Endothelial cell of umbilical vein (primary cell): ENCODE measurements at regions not wholly inside any gene's neighbourhood (a gene's known extent, or its start where the extent isn't known, plus 50 kb on each side); places are given as distances from the start of the nearest gene placed in this dataset.

Experiments
- BruUV-seq: library from RNA; stranded (reverse); fragments of 400-500 nt; replicated peaks from 2 replicates; lab custom pipeline; 2021; lab: Mats Ljungman, UMichigan
- CTCF ChIA-PET: fragments of 300-600, 350-600 bp; sonication (Branson Sonifier 250); formaldehyde crosslinking; loops from one replicate; lab custom pipeline; 2021; ENCODE audit warnings: antibody characterized with exemption, inconsistent platforms; lab: Charles Lee
- POLR2A ChIA-PET: fragments of 300-600, 350-600 bp; sonication (Branson Sonifier 250); formaldehyde crosslinking; loops from one replicate; lab custom pipeline; 2021; ENCODE audit warnings: antibody characterized with exemption, inconsistent platforms; lab: Charles Lee
- DNase-seq: peaks from one replicate; pipeline ENCODE4 v3.0.0-alpha.2; 2011; ENCODE audit warnings: low read depth, low spot score
- FAIRE-seq: peaks from 2 replicates; lab custom pipeline; 2011; peaks lifted over from hg19 to GRCh38; lab: Jason Lieb, UNC
- H2AFZ ChIP-seq: 2 replicates; pipeline ENCODE4 v1.6.0; 2012; ENCODE audit warnings: low read depth, low read length, control low read depth, inconsistent platforms
- H3K27ac ChIP-seq: 2 replicates; pipeline ENCODE4 v1.5.1; 2011; ENCODE audit warnings: low read depth, mild to moderate bottlenecking, control low read depth, low read length, moderate library complexity; ENCODE audit not compliant: insufficient read depth
- H3K27me3 ChIP-seq, 2 experiments: 2 replicates each; pipeline versions ENCODE4 v1.6.0 to v1.6.1; 2011; ENCODE audit warnings: low read length in 2 of 2, mixed read lengths in 1 of 2; ENCODE audit not compliant: control insufficient read depth in 2 of 2, insufficient read depth in 2 of 2
- H3K36me3 ChIP-seq, 2 experiments: 2 replicates in 1 of 2; 3 replicates in 1 of 2; pipeline ENCODE4 v1.5.1; 2011; ENCODE audit warnings: low read length in 2 of 2, mild to moderate bottlenecking in 1 of 2, moderate library complexity in 1 of 2; ENCODE audit not compliant: control insufficient read depth in 2 of 2, insufficient read depth in 2 of 2; ENCODE audit errors: extremely low read depth in 1 of 2
- H3K4me1 ChIP-seq: 3 replicates; pipeline ENCODE4 v1.5.1; 2011; ENCODE audit warnings: mild to moderate bottlenecking, low read length; ENCODE audit not compliant: control insufficient read depth, insufficient read depth; ENCODE audit errors: extremely low read depth
- H3K4me2 ChIP-seq: 2 replicates; pipeline ENCODE4 v1.6.1; 2011; ENCODE audit warnings: low read length, control low read depth, mixed read lengths; ENCODE audit not compliant: insufficient read depth
- H3K4me3 ChIP-seq, 3 experiments: fragments of 200-600 bp in 1 of 3; sonication (generic), shearing (Covaris generic) in 1 of 3; replicated peaks in 1 of 3; 2 replicates each; pipeline ENCODE4 v1.5.1; 2011 to 2016; ENCODE audit warnings: control low read depth in 3 of 3, low read length in 3 of 3, mild to moderate bottlenecking in 2 of 3, inconsistent platforms in 1 of 3, low read depth in 1 of 3, moderate library complexity in 1 of 3; ENCODE audit not compliant: insufficient read depth in 1 of 3
- H3K79me2 ChIP-seq: 2 replicates; pipeline ENCODE4 v1.6.0; 2012; ENCODE audit warnings: low read length, inconsistent platforms; ENCODE audit not compliant: control insufficient read depth, insufficient read depth
- H3K9ac ChIP-seq: replicated peaks from 2 replicates; pipeline ENCODE3; 2011; ENCODE audit warnings: low read length, control low read depth; ENCODE audit not compliant: insufficient read depth; ENCODE audit errors: extremely low read depth
- H3K9me1 ChIP-seq: replicated peaks from 3 replicates; pipeline ENCODE4 v1.6.0; 2011; ENCODE audit warnings: mild to moderate bottlenecking, low read length; ENCODE audit not compliant: control insufficient read depth, insufficient read depth; ENCODE audit errors: extremely low read depth
- H3K9me3 ChIP-seq: replicated peaks from 2 replicates; pipeline ENCODE4 v1.5.1; 2012; ENCODE audit warnings: low read length, inconsistent platforms; ENCODE audit not compliant: control insufficient read depth, insufficient read depth
- H4K20me1 ChIP-seq: replicated peaks from 2 replicates; pipeline ENCODE3; 2011; ENCODE audit warnings: mild to moderate bottlenecking, low read length; ENCODE audit not compliant: control insufficient read depth, insufficient read depth; ENCODE audit errors: extremely low read depth
- CTCF ChIP-seq, 2 donors: IDR thresholded peaks; 1 replicate in 1 of 2; 2 replicates in 1 of 2; pipeline ENCODE4 v1.5.1; 2011; ENCODE audit warnings: low read length in 2 of 2, mild to moderate bottlenecking in 2 of 2, moderate library complexity in 2 of 2, control low read depth in 1 of 2, inconsistent platforms in 1 of 2, low read depth in 1 of 2; ENCODE audit not compliant: insufficient read depth in 1 of 2; ENCODE audit errors: extremely low read depth in 1 of 2
- EZH2 ChIP-seq: IDR thresholded peaks from 2 replicates; pipeline ENCODE4 v1.6.1; 2012; ENCODE audit warnings: borderline replicate concordance, low read depth, mild to moderate bottlenecking, moderate library complexity, low read length, inconsistent platforms; ENCODE audit not compliant: severe bottlenecking
- FOS ChIP-seq: IDR thresholded peaks from 2 replicates; pipeline ENCODE4 v1.6.1; 2011; ENCODE audit warnings: mild to moderate bottlenecking, low read length, moderate library complexity, borderline replicate concordance; ENCODE audit not compliant: insufficient read depth
- GATA2 ChIP-seq: IDR thresholded peaks from 2 replicates; pipeline ENCODE4 v1.7.0; 2011; ENCODE audit warnings: low read depth, mild to moderate bottlenecking, moderate library complexity, mixed read lengths, low read length; ENCODE audit not compliant: insufficient read length, insufficient read depth
- JUN ChIP-seq: IDR thresholded peaks from 2 replicates; pipeline ENCODE4 v1.6.1; 2011; ENCODE audit warnings: borderline replicate concordance, low read depth; ENCODE audit not compliant: insufficient read length, insufficient read depth
- MAX ChIP-seq: IDR thresholded peaks from 2 replicates; pipeline ENCODE4 v1.6.1; 2011; ENCODE audit not compliant: insufficient read depth, insufficient read length
- MYC ChIP-seq: IDR thresholded peaks from one replicate; pipeline ENCODE4 v1.6.1; 2011; ENCODE audit warnings: mild to moderate bottlenecking, low read depth, low read length
- POLR2A ChIP-seq: IDR thresholded peaks from 2 replicates; pipeline ENCODE4 v1.6.1; 2012; ENCODE audit warnings: low read depth, mild to moderate bottlenecking, control low read depth, low read length
- POLR2AphosphoS5 ChIP-seq: IDR thresholded peaks from 2 replicates; pipeline ENCODE4 v1.6.1; 2012; ENCODE audit warnings: low read depth, mild to moderate bottlenecking, control low read depth, low read length, moderate library complexity; ENCODE audit not compliant: insufficient read depth
- dilution Hi-C: fragments of 300-500 bp; cut with MboI; formaldehyde crosslinking; loops from one replicate; pipeline ENCODE4 v1.15.0; 2019; ENCODE audit warnings: low sequenced_read_pairs; ENCODE audit not compliant: extremely low pct_ligation_motif_present
- intact Hi-C: fragments of 100-400 bp; cut with micrococcal nuclease; formaldehyde crosslinking; loops from one replicate; pipeline ENCODE4 v1.10.0; 2022

- no peaks in the 10 kb centered on the region for H3K79me2 ChIP-seq
- no peak overlapping the region for H3K4me3 ChIP-seq
- no peaks in the 10 kb centered on the region for H3K36me3 ChIP-seq
- H3K27me3 ChIP-seq: no peaks in the 10 kb centered on the region
- CTCF ChIA-PET: no interaction called here
- no peak overlapping the region for H3K4me2 ChIP-seq
- no peaks in the 10 kb centered on the region for H3K9me3 ChIP-seq
- POLR2A ChIA-PET: no interaction called here
- dilution Hi-C loops: no loop called here
- H3K9me1 ChIP-seq: no peaks in the 10 kb centered on the region
- no peak overlapping the region for H3K9ac ChIP-seq
- H2AFZ ChIP-seq: no peak overlapping the region
- no peaks in the 10 kb centered on the region for H3K4me1 ChIP-seq
- FAIRE-seq: no peak
- intact Hi-C loops: no loop called here
- no TSS peak for BruUV-seq
- no peak overlapping the region for H3K27ac ChIP-seq
- no peaks in the 10 kb centered on the region for H4K20me1 ChIP-seq
- TF ChIP-seq POLR2A (no peak), MYC (no peak), GATA2 (no peak), JUN (no peak), MAX (no peak), CTCF (IDR thresholded peaks at IDR 0.05; ENCODE audit: extremely low read depth in 1 of 2, insufficient read depth in 1 of 2, low read depth in 1 of 2, low read length in 2 of 2) (no peak), POLR2AphosphoS5 (no peak), FOS (no peak), EZH2 (no peak)
- no peak for DNase-seq
Observed at GRCh38 chr1:70916034-70916427, 131.6 kb downstream of the PTGER3 start.
